Choroid plexus epithelial cell (primary cell): ENCODE measurements at regions not wholly inside any gene's neighbourhood (a gene's known extent, or its start where the extent isn't known, plus 50 kb on each side); places are given as distances from the start of the nearest gene placed in this dataset.

Experiments
- DNase-seq: peaks from one replicate; pipeline ENCODE4 v3.0.0-alpha.2; 2010; ENCODE audit warnings: low read depth
- H3K4me3 ChIP-seq: 2 replicates; pipeline ENCODE4 v1.5.1; 2011; ENCODE audit warnings: low read depth, mild to moderate bottlenecking, control low read depth, low read length, moderate library complexity
- CTCF ChIP-seq: conservative IDR thresholded peaks from 2 replicates; pipeline ENCODE4 v1.5.1; 2011; ENCODE audit warnings: low read depth, mild to moderate bottlenecking, control low read depth, inconsistent platforms, low read length, moderate library complexity

GRCh38 chr3:170749185-170749584 lies 120.8 kb downstream of the RPL22L1 start:
- no peak for DNase-seq
- no peak overlapping the region for H3K4me3 ChIP-seq
- TF ChIP-seq CTCF = no peak

- DNase-seq = no peak
Observed at GRCh38 chr3:170746175-170746942, 123.6 kb downstream of the RPL22L1 start.

GRCh38 chr3:170745211-170745718 lies 124.7 kb downstream of the RPL22L1 start:
- TF ChIP-seq CTCF = no peak
- H3K4me3 ChIP-seq = no peak overlapping the region
- DNase-seq = peak; percentile 60

More at GRCh38 chr3:170746175-170746942, 123.6 kb downstream of the RPL22L1 start:
- H3K4me3 ChIP-seq = no peak overlapping the region
- no peak for TF ChIP-seq CTCF

GRCh38 chr3:170741756-170742529 lies 128.1 kb downstream of the RPL22L1 start:
- TF ChIP-seq CTCF = no peak
- no peak overlapping the region for H3K4me3 ChIP-seq
- no peak for DNase-seq

GRCh38 chr3:170740726-170741591 lies 129.0 kb downstream of the RPL22L1 start:
- TF ChIP-seq CTCF = no peak
- no peak overlapping the region for H3K4me3 ChIP-seq
- peak; percentile 83 for DNase-seq

- TF ChIP-seq CTCF = no peak
- DNase-seq = no peak
- no peak overlapping the region for H3K4me3 ChIP-seq
Observed at GRCh38 chr3:170740285-170740684, 129.7 kb downstream of the RPL22L1 start.
